ENCODE measurements at regions not wholly inside any gene's neighbourhood (a gene's known extent, or its start where the extent isn't known, plus 50 kb on each side); places are given as distances from the start of the nearest gene placed in this dataset.

- no peak for DNase-seq
These were observed 82.2 kb downstream of the EPDR1 start for GRCh38 chr7:38002689-38003088.

GRCh38 chr7:38006559-38006958 is 86.1 kb downstream of the EPDR1 start:
- no peak for DNase-seq

DNA sequence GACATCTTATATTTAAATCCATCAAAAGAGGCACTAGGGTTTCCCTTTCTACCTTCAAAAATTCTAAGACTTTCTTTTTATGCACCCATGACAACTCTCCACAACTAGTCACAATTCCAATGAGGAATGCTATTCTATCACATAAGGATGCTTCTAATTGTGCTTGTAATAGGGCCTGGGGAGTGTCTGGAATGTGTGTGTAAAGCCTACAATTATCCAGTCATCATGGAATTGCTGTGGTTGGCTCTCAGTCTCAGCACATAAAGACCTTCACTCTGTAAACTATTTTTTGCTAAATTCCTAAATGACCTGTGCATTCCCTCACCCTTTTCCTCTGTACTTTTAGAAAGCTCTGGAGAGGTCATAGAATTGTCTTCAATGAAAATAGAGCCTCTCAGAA is 86.7 kb downstream of the EPDR1 start:
- DNase-seq = no peak

- DNase-seq = no peak
These were observed 92.8 kb downstream of the EPDR1 start for GRCh38 chr7:38013246-38013645.

DNA sequence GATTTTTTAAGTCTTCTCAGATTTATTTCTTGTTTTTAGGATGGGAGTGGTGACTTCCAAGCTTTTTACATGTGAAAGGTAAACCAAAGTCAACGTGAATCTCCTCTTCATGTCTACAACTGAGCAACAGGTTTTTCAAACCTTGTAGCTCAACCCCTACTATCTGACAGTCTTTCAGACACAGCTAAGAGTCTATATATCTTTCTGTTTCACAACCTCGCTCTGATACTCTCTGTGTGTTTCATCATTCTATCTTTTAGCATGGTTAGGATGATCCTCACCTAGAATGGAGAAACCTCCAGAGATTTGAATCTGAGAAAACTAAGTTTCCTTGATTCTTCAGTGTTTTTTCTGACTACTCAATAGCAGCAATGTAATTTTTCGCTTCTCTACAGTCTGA is 96.1 kb downstream of the EPDR1 start:
- DNase-seq = no peak

GRCh38 chr7:38017320-38017719 is 96.9 kb downstream of the EPDR1 start:
- no peak for DNase-seq

- peak; percentile 70 for DNase-seq
These were observed 99.8 kb downstream of the EPDR1 start for GRCh38 chr7:38020121-38020785.

DNA sequence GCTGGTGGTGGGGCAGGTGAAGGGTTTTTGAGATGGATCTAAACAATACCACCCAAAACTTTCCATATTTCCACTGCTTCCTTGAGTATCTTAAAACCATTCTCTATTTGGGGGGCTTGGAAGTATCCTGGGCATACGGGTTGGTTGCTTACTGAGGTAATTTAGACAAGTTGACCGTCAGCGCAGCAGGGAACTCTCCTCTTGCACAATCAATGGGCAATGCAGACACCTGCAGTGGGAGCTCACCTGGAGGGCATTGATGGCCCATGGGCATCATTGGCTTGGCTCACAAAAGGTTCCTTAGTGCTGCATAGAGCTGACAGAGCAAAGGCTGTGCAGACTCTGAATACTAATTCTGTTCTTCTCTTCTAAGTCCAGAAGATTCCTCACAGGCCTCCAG is 101.5 kb downstream of the EPDR1 start:
- DNase-seq = no peak

DNA sequence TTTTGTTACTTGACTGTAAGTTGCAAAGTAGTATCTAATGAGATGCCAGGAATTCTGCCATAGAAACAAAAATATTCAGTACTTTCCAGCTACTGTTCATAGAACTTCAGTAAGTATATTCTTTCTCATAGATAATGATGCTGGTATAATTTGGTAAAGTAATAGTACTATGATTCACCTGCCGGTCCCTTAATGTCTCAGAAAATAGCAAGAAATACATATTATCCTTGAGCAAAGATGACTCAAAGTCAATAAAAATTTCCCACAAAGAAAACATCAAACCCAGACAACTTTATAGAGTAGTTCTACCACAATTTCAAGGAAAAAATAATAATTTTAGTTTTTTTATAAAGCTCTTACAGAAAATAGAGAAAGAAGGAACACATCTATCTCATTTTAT is 105.4 kb downstream of the EPDR1 start:
- no peak for DNase-seq

GRCh38 chr7:38027884-38028455 is 107.5 kb downstream of the EPDR1 start:
- no peak for DNase-seq

- no peak for DNase-seq
These were observed 113.8 kb downstream of the EPDR1 start for GRCh38 chr7:38034062-38034908.

DNA sequence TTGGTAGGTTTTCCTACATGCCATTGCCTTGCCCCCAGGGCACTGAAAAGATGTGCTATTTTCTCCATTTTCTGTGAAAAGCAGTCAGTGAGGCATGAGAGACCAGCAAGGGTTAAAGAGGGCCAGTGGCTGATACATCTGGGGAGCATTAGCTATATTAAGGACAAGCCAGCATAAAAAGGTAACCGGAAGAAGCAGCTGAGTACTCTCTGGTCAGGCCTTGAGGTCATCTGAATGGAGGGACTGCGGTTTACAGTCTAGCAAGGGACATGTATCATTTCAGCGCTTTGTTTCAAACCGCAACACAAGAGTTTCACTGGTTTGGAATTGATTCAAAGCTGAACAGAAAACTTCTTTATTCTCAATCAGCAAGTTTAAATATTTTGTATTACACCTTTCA is 120.4 kb downstream of the EPDR1 start:
- DNase-seq = peak; percentile 27

GRCh38 chr7:38049679-38050078 is 128.4 kb upstream of the STARD3NL start:
- no peak for DNase-seq

DNA sequence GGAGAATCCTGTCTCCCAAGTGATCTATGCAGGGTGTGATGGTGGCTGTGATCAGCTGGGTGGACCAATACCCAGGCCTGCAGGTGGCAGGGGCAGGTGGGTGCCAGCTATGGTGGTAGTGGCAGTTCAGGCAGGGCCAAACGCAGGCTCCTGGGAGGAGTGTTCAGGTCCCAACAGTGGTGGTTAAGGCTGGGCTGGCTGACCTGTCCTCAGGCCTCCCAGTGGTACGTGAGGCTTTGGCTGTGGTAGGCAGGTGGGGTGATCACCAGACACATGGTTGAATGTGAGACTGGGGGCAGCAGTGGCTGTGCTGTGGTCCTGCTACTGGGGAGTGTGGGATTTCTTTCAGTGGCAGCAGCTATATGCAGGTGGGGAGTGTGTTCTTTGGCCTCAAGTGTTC is 126.7 kb upstream of the STARD3NL start:
- no peak for DNase-seq

GRCh38 chr7:38051786-38052185 is 126.3 kb upstream of the STARD3NL start:
- DNase-seq = no peak

DNA sequence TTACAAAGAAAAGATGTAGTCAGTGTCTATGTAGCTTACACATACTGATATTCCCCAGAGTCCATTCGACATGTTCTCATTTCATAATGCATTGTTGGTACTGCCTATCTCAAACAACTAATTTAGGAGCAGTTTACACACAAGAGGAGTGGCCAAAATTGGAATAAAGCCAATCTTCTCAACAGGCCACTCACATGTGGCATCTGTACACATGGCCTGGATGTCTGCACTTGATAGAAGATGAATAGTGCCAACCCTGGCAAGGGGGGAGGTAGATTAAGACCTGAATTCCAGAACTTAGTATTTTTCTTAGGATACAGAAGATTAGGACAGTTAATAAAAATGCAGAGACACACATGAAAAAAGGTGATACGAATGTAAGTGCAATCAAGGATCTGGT is 125.3 kb upstream of the STARD3NL start:
- no peak for DNase-seq

DNA sequence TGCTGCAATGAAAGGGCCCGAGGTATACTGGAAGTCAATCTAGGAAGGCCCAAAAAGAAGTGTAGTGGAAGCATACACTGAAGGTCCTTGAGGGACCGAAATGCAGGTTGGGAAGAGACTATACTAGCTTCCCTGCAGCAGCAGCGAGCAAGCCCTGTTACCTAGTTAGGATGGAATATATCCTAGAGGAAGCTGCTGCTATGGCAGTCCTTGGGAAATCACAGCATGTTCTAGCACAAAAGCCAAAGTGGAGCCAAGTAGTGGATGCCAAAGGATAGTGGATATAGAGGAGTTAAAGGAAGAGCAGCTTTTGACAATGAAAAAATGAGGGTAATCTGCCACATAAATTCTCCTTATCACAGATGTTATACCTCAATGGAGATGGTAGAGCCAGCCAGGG is 123.8 kb upstream of the STARD3NL start:
- DNase-seq = no peak

GRCh38 chr7:38057829-38058228 is 120.2 kb upstream of the STARD3NL start:
- DNase-seq = no peak

DNA sequence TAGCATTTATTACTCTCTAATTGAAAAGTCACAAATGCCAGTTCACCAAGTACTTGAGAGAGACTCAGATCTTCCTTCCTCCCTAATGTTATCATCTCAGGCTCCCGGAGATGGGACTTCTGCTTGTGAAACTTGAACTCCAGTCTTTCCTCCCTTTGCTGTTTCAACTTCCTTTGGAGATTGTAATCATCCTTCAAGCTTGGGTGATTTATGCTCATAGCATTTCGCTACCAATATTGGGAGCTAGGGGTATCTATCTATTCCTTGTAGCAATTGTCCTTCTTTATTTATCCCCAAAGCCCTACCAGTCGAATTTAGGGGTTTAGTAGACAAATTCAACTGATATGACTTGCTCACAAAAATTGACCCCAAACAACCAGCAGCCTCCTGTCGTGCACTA is 117.9 kb upstream of the STARD3NL start:
- no peak for DNase-seq

DNA sequence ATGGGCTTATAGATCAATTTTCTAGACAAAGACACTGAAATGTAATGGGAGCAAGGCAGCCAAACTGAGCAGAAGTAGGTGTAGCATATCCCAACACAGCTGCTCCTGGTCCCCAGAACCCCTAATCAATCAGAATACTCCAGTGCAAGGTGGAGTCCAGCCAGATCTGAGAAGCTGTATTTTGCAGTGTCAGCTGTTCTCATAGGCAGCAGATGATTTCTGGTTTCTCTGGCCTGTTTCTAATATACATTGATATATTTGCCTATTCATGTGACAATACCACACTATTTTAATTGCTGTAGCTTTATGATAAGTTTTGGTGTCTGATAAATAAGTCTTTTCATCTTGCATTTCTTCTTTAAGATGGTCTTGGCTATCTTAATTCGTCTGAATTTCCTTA is 117.4 kb upstream of the STARD3NL start:
- no peak for DNase-seq

DNA sequence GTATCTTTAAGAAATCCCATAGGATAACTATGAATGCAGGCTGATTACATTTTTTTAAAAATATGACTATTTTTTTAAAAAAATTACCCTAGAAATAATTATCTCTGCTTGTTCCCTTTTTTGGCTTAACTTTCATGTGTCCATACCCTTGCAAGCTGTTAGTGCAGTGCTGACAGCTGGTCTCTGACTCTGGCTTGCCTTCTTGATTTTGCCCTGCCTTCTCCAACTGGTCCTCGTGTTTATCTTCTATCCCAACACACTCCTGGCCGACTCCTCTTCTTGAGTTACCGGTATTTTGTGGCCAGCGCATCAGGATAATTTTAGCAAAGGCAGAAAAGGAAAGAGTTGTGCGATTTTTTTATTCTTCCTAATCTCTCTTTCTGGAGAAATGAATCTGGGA is 111.7 kb upstream of the STARD3NL start:
- no peak for DNase-seq

GRCh38 chr7:38068461-38068860 is 109.6 kb upstream of the STARD3NL start:
- no peak for DNase-seq

GRCh38 chr7:38069052-38069451 is 109.0 kb upstream of the STARD3NL start:
- no peak for DNase-seq

DNA sequence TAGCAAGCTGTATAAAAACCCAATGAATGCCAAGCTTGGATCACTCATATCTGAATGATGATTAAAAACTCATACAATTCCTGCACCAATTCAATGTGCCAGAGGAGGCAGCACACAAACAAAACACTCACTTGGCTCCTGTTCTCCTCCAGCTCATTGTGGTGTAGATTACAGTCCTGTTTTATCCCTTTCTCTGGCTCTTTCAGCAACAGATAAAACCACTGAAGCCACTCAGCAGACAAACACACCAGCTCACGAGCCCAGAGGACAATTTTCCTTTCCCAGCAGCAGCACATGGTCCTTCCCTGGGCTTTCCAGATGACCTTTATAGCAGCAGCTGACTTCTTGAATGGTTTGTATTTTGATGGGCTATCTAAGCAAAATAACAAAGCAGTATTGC is 107.3 kb upstream of the STARD3NL start:
- DNase-seq = peak; percentile 39
